B cell (primary cell): ENCODE measurements at regions not wholly inside any gene's neighbourhood (a gene's known extent, or its start where the extent isn't known, plus 50 kb on each side); places are given as distances from the start of the nearest gene placed in this dataset.
A peak's percentile ranks its signal among the peaks of the same experiment; 100 is the strongest.
"Not testable (repeated sequence)": the region's sequence is repeated elsewhere in the genome, so short reads cannot be mapped to it uniquely, and the experiment has no call there.

Experiments
- ATAC-seq: fragments of 200-7000 bp; cut with Tn5 transposase; one replicate; pipeline ENCODE4 v1.10.0; 2021; ENCODE audit warnings: low read depth, mild to moderate bottlenecking, moderate number of reproducible peaks, moderate library complexity
- CTCF ChIA-PET: fragments of 350-600 bp; sonication (Branson Sonifier 250); formaldehyde crosslinking; loops from one replicate; lab custom pipeline; 2021; ENCODE audit warnings: antibody characterized with exemption, inconsistent platforms; lab: Charles Lee
- POLR2A ChIA-PET: fragments of 350-600 bp; sonication (Branson Sonifier 250); formaldehyde crosslinking; loops from one replicate; lab custom pipeline; 2021; ENCODE audit warnings: antibody characterized with exemption; lab: Charles Lee
- DNase-seq: peaks from one replicate; pipeline ENCODE4 v3.0.0; 2013
- H2AFZ ChIP-seq: 2 replicates; pipeline ENCODE4 v1.6.1; 2012; ENCODE audit warnings: mild to moderate bottlenecking, low read depth, low read length; ENCODE audit not compliant: insufficient read depth, poor library complexity, severe bottlenecking
- H3K27ac ChIP-seq, 2 donors: 1 replicate in 1 of 2; 2 replicates in 1 of 2; pipeline ENCODE4 v1.5.1; 2012 to 2013; ENCODE audit warnings: low read length in 2 of 2, mild to moderate bottlenecking in 2 of 2, moderate library complexity in 1 of 2
- H3K27me3 ChIP-seq, 4 experiments: fragments of 200-600 bp in 1 of 4; sonication (generic) in 1 of 4; replicated peaks in 1 of 4; 1 replicate in 2 of 4; 2 replicates in 2 of 4; pipeline versions ENCODE4 v1.6.1 to v1.7.0; 2013 to 2016; ENCODE audit warnings: low read length in 3 of 4, mild to moderate bottlenecking in 2 of 4, mixed read lengths in 1 of 4, moderate library complexity in 1 of 4; ENCODE audit not compliant: insufficient read depth in 4 of 4, control insufficient read depth in 3 of 4; ENCODE audit errors: control extremely low read depth in 1 of 4
- H3K36me3 ChIP-seq, 2 experiments: replicated peaks in 1 of 2; 1 replicate in 1 of 2; 2 replicates in 1 of 2; pipeline versions ENCODE4 v1.6.1 to v1.7.1; 2013; ENCODE audit warnings: low read length in 1 of 2; ENCODE audit not compliant: insufficient read depth in 2 of 2, control insufficient read depth in 1 of 2; ENCODE audit errors: control extremely low read depth in 1 of 2, extremely low read depth in 1 of 2
- H3K4me1 ChIP-seq, 2 donors: fragments of 200-600 bp in 1 of 2; sonication (generic) in 1 of 2; 1 replicate in 1 of 2; 2 replicates in 1 of 2; pipeline versions ENCODE4 v1.5.1 to v1.6.1; 2013 to 2017; ENCODE audit warnings: low read length in 2 of 2; ENCODE audit not compliant: control insufficient read depth in 2 of 2, insufficient read depth in 2 of 2
- H3K4me2 ChIP-seq: replicated peaks from 2 replicates; pipeline ENCODE3; 2012; ENCODE audit warnings: mild to moderate bottlenecking, low read depth, low read length; ENCODE audit not compliant: poor library complexity, severe bottlenecking
- H3K4me3 ChIP-seq, 5 experiments: fragments of 200-600 bp in 1 of 5; sonication (generic) in 1 of 5; 1 replicate in 3 of 5; 2 replicates in 2 of 5; pipeline versions ENCODE4 v1.5.1 to v1.7.0; 2011 to 2016; ENCODE audit warnings: low read length in 4 of 5, mild to moderate bottlenecking in 4 of 5, low read depth in 2 of 5, control low read depth in 1 of 5, moderate library complexity in 1 of 5; ENCODE audit not compliant: insufficient read depth in 1 of 5; ENCODE audit errors: control extremely low read depth in 1 of 5, extremely low read depth in 1 of 5
- H3K79me2 ChIP-seq: fragments of 200-600 bp; sonication (generic); one replicate; pipeline ENCODE4 v1.6.0; 2016; ENCODE audit warnings: low read length; ENCODE audit not compliant: control insufficient read depth, insufficient read depth
- H3K9ac ChIP-seq: fragments of 200-600 bp; sonication (generic); 2 replicates; pipeline ENCODE4 v1.6.1; 2017; ENCODE audit warnings: mild to moderate bottlenecking, low read length, moderate library complexity
- H3K9me3 ChIP-seq, 3 donors: one replicate each; pipeline versions ENCODE4 v1.6.1 to v1.7.1; 2013; ENCODE audit warnings: low read length in 2 of 3; ENCODE audit not compliant: control insufficient read depth in 2 of 3, insufficient read depth in 1 of 3; ENCODE audit errors: control extremely low read depth in 1 of 3
- H4K20me1 ChIP-seq: 2 replicates; pipeline ENCODE4 v1.6.0; 2012; ENCODE audit warnings: mild to moderate bottlenecking, low read length; ENCODE audit not compliant: insufficient read depth, control insufficient read depth, poor library complexity, severe bottlenecking
- H3K27ac Mint-ChIP-seq: one replicate; pipeline ENCODE4 v1.8.0; 2021; ENCODE audit warnings: mixed read lengths
- H3K27me3 Mint-ChIP-seq: one replicate; pipeline ENCODE4 v1.8.0; 2021; ENCODE audit warnings: mixed read lengths
- H3K4me1 Mint-ChIP-seq: one replicate; pipeline ENCODE4 v1.8.0; 2021; ENCODE audit warnings: mixed read lengths
- H3K4me3 Mint-ChIP-seq: one replicate; pipeline ENCODE4 v1.8.0; 2021; ENCODE audit warnings: mixed read lengths
- H3K9me3 Mint-ChIP-seq: one replicate; pipeline ENCODE4 v1.8.0; 2022; ENCODE audit warnings: mixed read lengths; ENCODE audit not compliant: insufficient read depth
- WGBS: methylation state at CpG from one replicate; pipeline ENCODE4 v1.1.5; 2013; ENCODE audit warnings: missing lambda C conversion rate; ENCODE audit not compliant: insufficient coverage; 5-methylcytosine and 5-hydroxymethylcytosine counted together
- intact Hi-C: fragments of 100-400 bp; cut with micrococcal nuclease; formaldehyde crosslinking; loops from one replicate; pipeline ENCODE4 v1.10.0; 2022

- DNase-seq, ATAC-seq, H3K4me2 ChIP-seq, H3K27ac Mint-ChIP-seq, H2AFZ ChIP-seq, H3K9me3 ChIP-seq, H3K27me3 ChIP-seq, H3K4me1 ChIP-seq, intact Hi-C loops, CTCF ChIA-PET, H3K4me3 ChIP-seq, H3K36me3 ChIP-seq, H3K27me3 Mint-ChIP-seq, H3K4me1 Mint-ChIP-seq, H3K9me3 Mint-ChIP-seq, H3K4me3 Mint-ChIP-seq, POLR2A ChIA-PET, H4K20me1 ChIP-seq, H3K79me2 ChIP-seq, H3K27ac ChIP-seq, H3K9ac ChIP-seq: not testable (repeated sequence)
- 100% methylated on average over 2 of the region's 5 CpGs for WGBS
Measured at GRCh38 chr1:149677359-149677758, 93.7 kb downstream of the PPIAL4C start.

- H3K4me1 ChIP-seq, POLR2A ChIA-PET, H3K9me3 Mint-ChIP-seq, H3K79me2 ChIP-seq, H3K9me3 ChIP-seq, H3K27ac Mint-ChIP-seq, H4K20me1 ChIP-seq, H3K36me3 ChIP-seq, H3K27me3 Mint-ChIP-seq, H3K27ac ChIP-seq, H3K9ac ChIP-seq, CTCF ChIA-PET, H3K4me2 ChIP-seq, H3K27me3 ChIP-seq, DNase-seq, H3K4me1 Mint-ChIP-seq, H3K4me3 Mint-ChIP-seq, intact Hi-C loops, H2AFZ ChIP-seq, H3K4me3 ChIP-seq: not testable (repeated sequence)
- no CpG with 5 or more reads among the region's 3 CpGs for WGBS
- ATAC-seq: peak; percentile 94
Measured at GRCh38 chr1:149686593-149687238, 95.8 kb upstream of the FCGR1A start.

GRCh38 chr1:149691399-149691798 is 91.1 kb upstream of the FCGR1A start:
- intact Hi-C loops, H3K9ac ChIP-seq, H2AFZ ChIP-seq, H3K4me1 Mint-ChIP-seq, H3K4me1 ChIP-seq, H3K27me3 ChIP-seq, DNase-seq, H3K27ac ChIP-seq, H4K20me1 ChIP-seq, H3K9me3 ChIP-seq, H3K27me3 Mint-ChIP-seq, H3K27ac Mint-ChIP-seq, CTCF ChIA-PET, H3K9me3 Mint-ChIP-seq, H3K4me3 Mint-ChIP-seq, H3K4me2 ChIP-seq, POLR2A ChIA-PET, H3K4me3 ChIP-seq, H3K36me3 ChIP-seq, H3K79me2 ChIP-seq, ATAC-seq: not testable (repeated sequence)
- WGBS: 90% methylated on average over 2 of the region's 6 CpGs

GRCh38 chr1:149692804-149693539 is 89.5 kb upstream of the FCGR1A start:
- no CpG with 5 or more reads among the region's 17 CpGs for WGBS
- CTCF ChIA-PET, H3K4me3 ChIP-seq, ATAC-seq, H3K36me3 ChIP-seq, DNase-seq, H3K9me3 ChIP-seq, H3K4me3 Mint-ChIP-seq, H3K27ac ChIP-seq, H2AFZ ChIP-seq, H3K4me1 ChIP-seq, intact Hi-C loops, H3K9me3 Mint-ChIP-seq, H3K27ac Mint-ChIP-seq, H3K4me2 ChIP-seq, H4K20me1 ChIP-seq, H3K9ac ChIP-seq, H3K4me1 Mint-ChIP-seq, H3K27me3 ChIP-seq, H3K27me3 Mint-ChIP-seq, H3K79me2 ChIP-seq: not testable (repeated sequence)
- POLR2A ChIA-PET: interaction anchor here (0.6 kb wide), 1 partner anchor 1003 kb away, joined by 3 read pairs; no protein-coding TSS in a partner anchor
